ENCODE measurements at regions not wholly inside any gene's neighbourhood (a gene's known extent, or its start where the extent isn't known, plus 50 kb on each side); places are given as distances from the start of the nearest gene placed in this dataset.
"Not testable (repeated sequence)": the region's sequence is repeated elsewhere in the genome, so short reads cannot be mapped to it uniquely, and the experiment has no call there.

DNA sequence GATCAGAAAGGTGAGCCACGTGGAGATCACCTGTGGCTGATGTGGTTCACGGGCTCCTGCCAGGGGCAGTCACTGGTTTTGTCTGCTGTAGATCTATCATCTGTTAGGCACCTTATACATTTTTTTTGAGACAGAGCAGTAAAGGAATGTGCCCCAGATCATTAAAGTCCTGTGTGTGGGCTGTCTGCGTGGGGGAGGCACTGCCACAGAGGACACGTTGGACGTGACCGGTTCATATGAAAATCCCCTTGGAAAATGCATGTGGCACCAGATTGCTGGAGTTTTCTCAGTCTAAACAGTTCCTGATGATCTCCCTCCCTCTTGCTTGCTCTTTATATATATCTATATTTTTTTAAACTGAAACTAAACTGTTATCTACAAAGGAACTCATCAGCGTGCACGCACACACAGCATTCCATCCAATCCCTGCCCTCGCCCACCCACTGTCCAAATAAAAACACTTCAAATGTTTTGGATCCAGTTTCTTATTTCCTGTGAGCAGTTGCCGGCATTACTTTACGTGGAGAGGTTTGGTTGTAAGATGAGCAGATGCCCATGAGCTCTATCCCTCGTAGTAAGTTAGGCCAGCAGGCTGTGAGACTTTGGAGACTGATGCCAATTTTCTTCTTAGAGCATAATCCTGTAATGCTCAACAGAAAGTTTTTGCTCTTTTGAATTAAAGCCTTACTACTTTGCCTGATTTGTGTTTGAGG, 161.6 kb upstream of the EXOC2 start:
- Histone ChIP-seq H3K9ac (ENCODE audit: control insufficient read depth, insufficient read depth, low read length) (no peak overlapping the region), H3K36me3 (ENCODE audit: control insufficient read depth in 2 of 2, insufficient read depth in 2 of 2, low read length in 1 of 2) (no peaks in the 10 kb centered on the region), H2AFZ (ENCODE audit: control insufficient read depth, low read depth, low read length) (no peak overlapping the region), H3K27me3 (replicated peaks in 1 of 2; ENCODE audit: control insufficient read depth in 2 of 2, insufficient read depth in 2 of 2, low read length in 1 of 2) (no peaks in the 10 kb centered on the region; a peak in 1 of 4 replicates), H3K4me1 (ENCODE audit: control insufficient read depth, insufficient read depth, low read length) (no peaks in the 10 kb centered on the region; the same call in 1 of the 2 replicates), H3K4me3 (no peak overlapping the region), H3K79me2 (ENCODE audit: control insufficient read depth, insufficient read depth, low read length) (no peaks in the 10 kb centered on the region), H4K20me1 (ENCODE audit: control insufficient read depth, insufficient read depth) (no peaks in the 10 kb centered on the region), H3K4me2 (ENCODE audit: control insufficient read depth, insufficient read depth) (no peak overlapping the region), H3K27ac (ENCODE audit: control insufficient read depth, insufficient read depth) (no peak overlapping the region), H3K9me3 (replicated peaks; ENCODE audit: control insufficient read depth, insufficient read depth, low read length) (no peaks in the 10 kb centered on the region; the same call in 2 of the 3 replicates)
- ChIA-PET CTCF (no interaction called here), SMC1A (ENCODE audit: uncharacterized antibody, unreplicated experiment) (no interaction called here), POLR2A (no interaction called here), RAD21 (ENCODE audit: unreplicated experiment) (no interaction called here)
- ATAC-seq (no peak), FAIRE-seq (no peak), DNase-seq (ENCODE audit: low read depth, low spot score) (no peak)
- no TSS peak for BruUV-seq (replicated peaks)
- intact Hi-C loops (cut with micrococcal nuclease; ENCODE audit: unreplicated experiment), result no loop called here
- in situ Hi-C loops (cut with MboI), result no loop called here
- WGBS (ENCODE audit: insufficient coverage, insufficient replicate concordance, low lambda C conversion rate, missing lambda C conversion rate), result 55% methylated on average over 12 of the region's 12 CpGs
- TF ChIP-seq RB1 (IDR thresholded peaks at IDR 0.05; ENCODE audit: borderline replicate concordance) (no peak), ZSCAN29 (IDR thresholded peaks at IDR 0.05) (no peak), BMI1 (IDR thresholded peaks at IDR 0.05; ENCODE audit: borderline replicate concordance) (no peak)
- TF ChIP-seq, protein P1, sequence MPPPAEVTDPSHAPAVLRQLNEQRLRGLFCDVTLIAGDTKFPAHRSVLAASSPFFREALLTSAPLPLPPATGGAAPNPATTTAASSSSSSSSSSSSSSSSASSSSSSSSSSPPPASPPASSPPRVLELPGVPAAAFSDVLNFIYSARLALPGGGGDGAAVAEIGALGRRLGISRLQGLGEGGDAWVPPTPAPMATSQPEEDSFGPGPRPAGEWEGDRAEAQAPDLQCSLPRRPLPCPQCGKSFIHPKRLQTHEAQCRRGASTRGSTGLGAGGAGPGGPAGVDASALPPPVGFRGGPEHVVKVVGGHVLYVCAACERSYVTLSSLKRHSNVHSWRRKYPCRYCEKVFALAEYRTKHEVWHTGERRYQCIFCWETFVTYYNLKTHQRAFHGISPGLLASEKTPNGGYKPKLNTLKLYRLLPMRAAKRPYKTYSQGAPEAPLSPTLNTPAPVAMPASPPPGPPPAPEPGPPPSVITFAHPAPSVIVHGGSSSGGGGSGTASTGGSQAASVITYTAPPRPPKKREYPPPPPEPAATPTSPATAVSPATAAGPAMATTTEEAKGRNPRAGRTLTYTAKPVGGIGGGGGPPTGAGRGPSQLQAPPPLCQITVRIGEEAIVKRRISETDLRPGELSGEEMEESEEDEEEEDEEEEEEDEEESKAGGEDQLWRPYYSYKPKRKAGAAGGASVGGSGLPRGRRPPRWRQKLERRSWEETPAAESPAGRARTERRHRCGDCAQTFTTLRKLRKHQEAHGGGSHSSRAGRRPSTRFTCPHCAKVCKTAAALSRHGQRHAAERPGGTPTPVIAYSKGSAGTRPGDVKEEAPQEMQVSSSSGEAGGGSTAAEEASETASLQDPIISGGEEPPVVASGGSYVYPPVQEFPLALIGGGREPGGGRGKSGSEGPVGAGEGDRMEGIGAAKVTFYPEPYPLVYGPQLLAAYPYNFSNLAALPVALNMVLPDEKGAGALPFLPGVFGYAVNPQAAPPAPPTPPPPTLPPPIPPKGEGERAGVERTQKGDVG (CRISPR knock-in tag; IDR thresholded peaks at IDR 0.05), result no peak
- TF ChIP-seq, protein P2, sequence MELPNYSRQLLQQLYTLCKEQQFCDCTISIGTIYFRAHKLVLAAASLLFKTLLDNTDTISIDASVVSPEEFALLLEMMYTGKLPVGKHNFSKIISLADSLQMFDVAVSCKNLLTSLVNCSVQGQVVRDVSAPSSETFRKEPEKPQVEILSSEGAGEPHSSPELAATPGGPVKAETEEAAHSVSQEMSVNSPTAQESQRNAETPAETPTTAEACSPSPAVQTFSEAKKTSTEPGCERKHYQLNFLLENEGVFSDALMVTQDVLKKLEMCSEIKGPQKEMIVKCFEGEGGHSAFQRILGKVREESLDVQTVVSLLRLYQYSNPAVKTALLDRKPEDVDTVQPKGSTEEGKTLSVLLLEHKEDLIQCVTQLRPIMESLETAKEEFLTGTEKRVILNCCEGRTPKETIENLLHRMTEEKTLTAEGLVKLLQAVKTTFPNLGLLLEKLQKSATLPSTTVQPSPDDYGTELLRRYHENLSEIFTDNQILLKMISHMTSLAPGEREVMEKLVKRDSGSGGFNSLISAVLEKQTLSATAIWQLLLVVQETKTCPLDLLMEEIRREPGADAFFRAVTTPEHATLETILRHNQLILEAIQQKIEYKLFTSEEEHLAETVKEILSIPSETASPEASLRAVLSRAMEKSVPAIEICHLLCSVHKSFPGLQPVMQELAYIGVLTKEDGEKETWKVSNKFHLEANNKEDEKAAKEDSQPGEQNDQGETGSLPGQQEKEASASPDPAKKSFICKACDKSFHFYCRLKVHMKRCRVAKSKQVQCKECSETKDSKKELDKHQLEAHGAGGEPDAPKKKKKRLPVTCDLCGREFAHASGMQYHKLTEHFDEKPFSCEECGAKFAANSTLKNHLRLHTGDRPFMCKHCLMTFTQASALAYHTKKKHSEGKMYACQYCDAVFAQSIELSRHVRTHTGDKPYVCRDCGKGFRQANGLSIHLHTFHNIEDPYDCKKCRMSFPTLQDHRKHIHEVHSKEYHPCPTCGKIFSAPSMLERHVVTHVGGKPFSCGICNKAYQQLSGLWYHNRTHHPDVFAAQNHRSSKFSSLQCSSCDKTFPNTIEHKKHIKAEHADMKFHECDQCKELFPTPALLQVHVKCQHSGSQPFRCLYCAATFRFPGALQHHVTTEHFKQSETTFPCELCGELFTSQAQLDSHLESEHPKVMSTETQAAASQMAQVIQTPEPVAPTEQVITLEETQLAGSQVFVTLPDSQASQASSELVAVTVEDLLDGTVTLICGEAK (IDR thresholded peaks at IDR 0.05; ENCODE audit: borderline replicate concordance), result no peak

DNA sequence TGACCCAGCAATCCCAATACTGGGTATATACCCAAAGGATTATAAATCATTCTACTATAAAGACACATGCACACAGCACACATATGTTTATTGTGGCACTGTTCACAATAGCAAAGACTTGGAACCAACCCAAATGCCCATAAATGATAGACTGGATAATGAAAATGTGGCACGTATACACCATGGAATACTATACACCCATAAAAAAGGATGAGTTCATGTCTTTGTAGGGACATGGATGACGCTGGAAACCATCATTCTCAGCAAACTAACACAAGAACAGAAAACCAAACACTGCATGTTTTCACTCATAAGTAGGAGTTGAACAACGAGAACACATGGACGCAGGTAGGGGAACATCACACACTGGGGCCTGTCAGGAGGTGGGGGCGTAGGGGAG, 159.3 kb upstream of the EXOC2 start:
- ATAC-seq; H3K79me2 ChIP-seq (ENCODE audit: control insufficient read depth, insufficient read depth, low read length); SMC1A ChIA-PET (ENCODE audit: uncharacterized antibody, unreplicated experiment); DNase-seq (ENCODE audit: low read depth, low spot score); H3K27me3 ChIP-seq (replicated peaks in 1 of 2; ENCODE audit: control insufficient read depth in 2 of 2, insufficient read depth in 2 of 2, low read length in 1 of 2); H3K4me2 ChIP-seq (ENCODE audit: control insufficient read depth, insufficient read depth); H3K4me1 ChIP-seq (ENCODE audit: control insufficient read depth, insufficient read depth, low read length); RAD21 ChIA-PET (ENCODE audit: unreplicated experiment); intact Hi-C loops (cut with micrococcal nuclease; ENCODE audit: unreplicated experiment); H3K36me3 ChIP-seq (ENCODE audit: control insufficient read depth in 2 of 2, insufficient read depth in 2 of 2, low read length in 1 of 2); H3K4me3 ChIP-seq; CTCF ChIA-PET; H3K27ac ChIP-seq (ENCODE audit: control insufficient read depth, insufficient read depth); in situ Hi-C loops (cut with MboI); FAIRE-seq; H4K20me1 ChIP-seq (ENCODE audit: control insufficient read depth, insufficient read depth); BruUV-seq (replicated peaks); H3K9ac ChIP-seq (ENCODE audit: control insufficient read depth, insufficient read depth, low read length); H3K9me3 ChIP-seq (replicated peaks; ENCODE audit: control insufficient read depth, insufficient read depth, low read length); POLR2A ChIA-PET; H2AFZ ChIP-seq (ENCODE audit: control insufficient read depth, low read depth, low read length): not testable (repeated sequence)
- 64% methylated on average over 5 of the region's 5 CpGs for WGBS (ENCODE audit: insufficient coverage, insufficient replicate concordance, low lambda C conversion rate, missing lambda C conversion rate)

Data from GM12878 (cell line).